ENCODE measurements at regions not wholly inside any gene's neighbourhood (a gene's known extent, or its start where the extent isn't known, plus 50 kb on each side); places are given as distances from the start of the nearest gene placed in this dataset.

DNA sequence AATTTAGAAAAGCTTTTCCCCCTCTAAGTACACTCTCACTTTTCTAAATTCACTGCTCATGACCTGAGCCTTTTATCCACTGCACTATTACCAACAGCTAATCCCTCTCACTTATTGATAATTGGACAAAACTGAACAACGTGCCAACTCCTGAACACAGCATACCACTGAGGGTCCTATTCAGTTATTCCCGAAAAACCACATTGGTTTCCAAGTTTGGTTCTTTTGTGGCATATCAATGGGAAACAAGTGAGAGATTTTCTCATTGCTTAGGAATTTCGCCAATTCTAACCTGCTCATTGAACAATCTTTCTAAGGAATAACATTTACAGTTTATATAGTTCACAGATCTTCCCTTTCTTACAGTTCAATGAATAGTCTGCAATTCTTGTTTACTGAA, 977.4 kb downstream of the TMEM182 start:
- TF ChIP-seq CTCF (IDR thresholded peaks at IDR 0.05) (no peak), POLR2A (IDR thresholded peaks at IDR 0.05) (no peak)
